HepG2 (cell line): ENCODE measurements at regions not wholly inside any gene's neighbourhood (a gene's known extent, or its start where the extent isn't known, plus 50 kb on each side); places are given as distances from the start of the nearest gene placed in this dataset.

Experiments
- ATAC-seq: fragments of 200-7000 bp; cut with Tn5 transposase; 3 replicates; pipeline ENCODE4 v1.9.1; 2020; ENCODE audit warnings: mild to moderate bottlenecking, moderate library complexity
- BruUV-seq: library from RNA; stranded (reverse); fragments of 400-500 nt; replicated peaks from 2 replicates; lab custom pipeline; 2021; lab: Mats Ljungman, UMichigan
- CTCF ChIA-PET: fragments of 300-600 bp; formaldehyde crosslinking; extraction: SDS; loops from one replicate; lab custom pipeline; 2021; ENCODE audit warnings: low total read pairs, inconsistent platforms, low intra/inter-chr PET ratio; lab: Yijun Ruan, JAX
- POLR2A ChIA-PET: fragments of 350-600 bp; sonication (Branson Sonifier 250); formaldehyde crosslinking; loops from one replicate; lab custom pipeline; 2020; ENCODE audit warnings: antibody characterized with exemption, inconsistent platforms; lab: Yijun Ruan, JAX
- DNase-seq: peaks from one replicate; pipeline ENCODE4 v3.0.0-alpha.2; 2015; ENCODE audit warnings: low spot score
- FAIRE-seq: peaks from 3 replicates; lab custom pipeline; 2011; peaks lifted over from hg19 to GRCh38; lab: Jason Lieb, UNC
- H2AFZ ChIP-seq: one replicate; pipeline ENCODE4 v1.6.1; 2011; ENCODE audit warnings: low read length, inconsistent platforms
- H3K27ac ChIP-seq: fragments of 300-600 bp; 3 replicates; pipeline ENCODE4 v1.8.0; 2011; ENCODE audit warnings: mixed run types, mild to moderate bottlenecking, mixed read lengths, low read length, inconsistent platforms; ENCODE audit not compliant: insufficient read depth; ENCODE audit errors: extremely low read length
- H3K27me3 ChIP-seq, 2 experiments: fragments of 200-600 bp in 1 of 2; 2 replicates in 1 of 2; 3 replicates in 1 of 2; pipeline versions ENCODE4 v1.6.0 to v1.8.0; 2011; ENCODE audit warnings: low read length in 2 of 2, mild to moderate bottlenecking in 2 of 2, moderate library complexity in 2 of 2, inconsistent platforms in 1 of 2; ENCODE audit not compliant: insufficient read depth in 2 of 2, control insufficient read depth in 1 of 2
- H3K36me3 ChIP-seq, 2 experiments: fragments of 200-600 bp in 1 of 2; replicated peaks in 1 of 2; 2 replicates in 1 of 2; 3 replicates in 1 of 2; pipeline versions ENCODE4 v1.5.1 to v1.8.0; 2011; ENCODE audit warnings: low read length in 2 of 2, inconsistent platforms in 1 of 2; ENCODE audit not compliant: insufficient read depth in 2 of 2, control insufficient read depth in 1 of 2
- H3K4me1 ChIP-seq: 2 replicates; pipeline ENCODE4 v1.5.1; 2012; ENCODE audit warnings: low read length, inconsistent platforms; ENCODE audit not compliant: insufficient read depth
- H3K4me2 ChIP-seq: 2 replicates; pipeline ENCODE4 v1.6.0; 2011; ENCODE audit warnings: low read depth, low read length, inconsistent platforms
- H3K4me3 ChIP-seq, 3 experiments: fragments of 200-600 bp in 1 of 3; sonication (generic), shearing (Covaris generic) in 1 of 3; replicated peaks in 1 of 3; 2 replicates each; pipeline ENCODE4 v1.5.1; 2011 to 2016; ENCODE audit warnings: low read length in 3 of 3, inconsistent platforms in 2 of 3, low read depth in 2 of 3, mild to moderate bottlenecking in 2 of 3, control low read depth in 1 of 3, mixed read lengths in 1 of 3; ENCODE audit not compliant: insufficient read depth in 1 of 3
- H3K79me2 ChIP-seq: one replicate; pipeline ENCODE4 v1.6.1; 2011; ENCODE audit warnings: low read length, inconsistent platforms; ENCODE audit not compliant: insufficient read depth
- H3K9ac ChIP-seq: 2 replicates; pipeline ENCODE4 v1.6.0; 2011; ENCODE audit warnings: mild to moderate bottlenecking, low read depth, low read length, inconsistent platforms; ENCODE audit not compliant: insufficient read depth
- H3K9me3 ChIP-seq: 2 replicates; pipeline ENCODE4 v1.5.1; 2012; ENCODE audit warnings: mild to moderate bottlenecking, low read length
- H4K20me1 ChIP-seq: 2 replicates; pipeline ENCODE4 v1.6.0; 2011; ENCODE audit warnings: inconsistent platforms, mild to moderate bottlenecking, low read length, moderate library complexity; ENCODE audit not compliant: insufficient read depth
- CREM ChIP-seq, 2 experiments: sonication (generic) in 1 of 2; formaldehyde crosslinking in 1 of 2; IDR thresholded peaks; 2 replicates each; pipeline versions ENCODE4 v1.4.0 to v1.6.1; 2016 to 2020; ENCODE audit warnings: antibody characterized with exemption in 1 of 2, mild to moderate bottlenecking in 1 of 2, missing genetic modification reagents in 1 of 2
- FOXA3 ChIP-seq: IDR thresholded peaks from 2 replicates; pipeline ENCODE4 v1.6.1; 2016; ENCODE audit warnings: missing genetic modification reagents, missing compliant biosample characterization
- GABPB1 ChIP-seq: IDR thresholded peaks from 2 replicates; pipeline ENCODE4 v1.6.1; 2016; ENCODE audit warnings: mild to moderate bottlenecking, missing genetic modification reagents, moderate library complexity, missing compliant biosample characterization
- HNF4G ChIP-seq, 2 experiments: sonication (generic) in 1 of 2; formaldehyde crosslinking in 1 of 2; IDR thresholded peaks; 2 replicates each; pipeline versions ENCODE4 v1.4.0 to v1.6.1; 2011 to 2020; ENCODE audit warnings: borderline replicate concordance in 2 of 2, low read depth in 2 of 2, mild to moderate bottlenecking in 2 of 2, low read length in 1 of 2, missing genetic modification reagents in 1 of 2, moderate library complexity in 1 of 2
- HNRNPK ChIP-seq: fragments of 200-400 bp; formaldehyde crosslinking; IDR thresholded peaks from 2 replicates; pipeline ENCODE4 v1.6.1; 2018; ENCODE audit warnings: low read length, low read depth, moderate library complexity, mild to moderate bottlenecking; ENCODE audit not compliant: poor library complexity, severe bottlenecking
- KDM4B ChIP-seq: sonication (generic); formaldehyde crosslinking; IDR thresholded peaks from 2 replicates; pipeline ENCODE4 v1.4.0; 2020; ENCODE audit warnings: missing genetic modification reagents
- KLF15 ChIP-seq: sonication (generic); formaldehyde crosslinking; IDR thresholded peaks from 2 replicates; pipeline ENCODE4 v1.8.1; 2023; ENCODE audit warnings: borderline replicate concordance, mild to moderate bottlenecking, inconsistent platforms, missing genetic modification reagents, mixed read lengths
- RFX3 ChIP-seq: IDR thresholded peaks from 2 replicates; pipeline ENCODE4 v1.6.1; 2016; ENCODE audit warnings: missing biosample characterization, missing genetic modification reagents
- RFX5 ChIP-seq: IDR thresholded peaks from 2 replicates; pipeline ENCODE4 v1.6.1; 2011; ENCODE audit warnings: low read depth, low read length, improper control_type of control experiment
- ZBED4 ChIP-seq: sonication (generic); formaldehyde crosslinking; IDR thresholded peaks from 2 replicates; pipeline ENCODE4 v1.4.0; 2020; ENCODE audit warnings: missing genetic modification reagents, borderline replicate concordance
- ZBTB49 ChIP-seq: sonication (generic); formaldehyde crosslinking; IDR thresholded peaks from 2 replicates; pipeline ENCODE4 v1.4.0; 2020; ENCODE audit warnings: missing genetic modification reagents, borderline replicate concordance
- ZMYM4 ChIP-seq: sonication (generic); formaldehyde crosslinking; IDR thresholded peaks from 2 replicates; pipeline ENCODE4 v1.8.1; 2023; ENCODE audit warnings: mild to moderate bottlenecking, missing genetic modification reagents
- ZNF12 ChIP-seq: sonication (generic); formaldehyde crosslinking; IDR thresholded peaks from 2 replicates; pipeline ENCODE4 v1.5.0; 2020; ENCODE audit warnings: missing genetic modification reagents
- ZNF138 ChIP-seq: sonication (generic); formaldehyde crosslinking; IDR thresholded peaks from 2 replicates; pipeline ENCODE4 v1.5.0; 2020; ENCODE audit warnings: mild to moderate bottlenecking, low read depth, missing genetic modification reagents
- ZNF230 ChIP-seq: sonication (generic); formaldehyde crosslinking; IDR thresholded peaks from 2 replicates; pipeline ENCODE4 v1.4.0; 2020; ENCODE audit warnings: mild to moderate bottlenecking, missing genetic modification reagents
- ZNF530 ChIP-seq: sonication (generic); formaldehyde crosslinking; IDR thresholded peaks from 2 replicates; pipeline ENCODE4 v1.5.0; 2020; ENCODE audit warnings: low read depth, mild to moderate bottlenecking, missing genetic modification reagents
- ZNF720 ChIP-seq: sonication (generic); formaldehyde crosslinking; IDR thresholded peaks from 2 replicates; pipeline ENCODE4 v1.4.0; 2020; ENCODE audit warnings: missing genetic modification reagents
- ZSCAN22 ChIP-seq: sonication (generic); formaldehyde crosslinking; IDR thresholded peaks from 2 replicates; pipeline ENCODE4 v1.4.0; 2020; ENCODE audit warnings: mild to moderate bottlenecking, missing genetic modification reagents
- WGBS: methylation state at CpG from one replicate; pipeline ENCODE4 v1.1.6; 2017; ENCODE audit warnings: low lambda C conversion rate; 5-methylcytosine and 5-hydroxymethylcytosine counted together
- in situ Hi-C: cut with HindIII; loops from 2 replicates; pipeline ENCODE4 v1.10.0; 2017; ENCODE audit warnings: low pct_unique_long_range_greater_than_20kb; ENCODE audit not compliant: extremely low pct_ligation_motif_present
- intact Hi-C: fragments of 100-400 bp; cut with micrococcal nuclease; formaldehyde crosslinking; loops from one replicate; pipeline ENCODE4 v1.10.0; 2022; ENCODE audit not compliant: unreplicated experiment

GRCh38 chr5:27315363-27316270, 277.2 kb upstream of the CDH9 start:
- Histone ChIP-seq H3K9ac (no peak overlapping the region), H3K27ac (no peak overlapping the region), H4K20me1 (no peaks in the 10 kb centered on the region), H3K79me2 (no peaks in the 10 kb centered on the region), H3K4me2 (no peak overlapping the region), H2AFZ (no peak overlapping the region), H3K9me3 (no peaks in the 10 kb centered on the region), H3K4me3 (no peak overlapping the region), H3K27me3 (no peaks in the 10 kb centered on the region), H3K4me1 (no peaks in the 10 kb centered on the region), H3K36me3 (no peaks in the 10 kb centered on the region)
- FAIRE-seq: no peak
- in situ Hi-C loops: no loop called here
- intact Hi-C loops: no loop called here
- ChIA-PET POLR2A (no interaction called here), CTCF (no interaction called here)
- no peak for DNase-seq
- BruUV-seq: no TSS peak
- WGBS: 10% methylated on average over 6 of the region's 7 CpGs
- no peak for ATAC-seq
- no peak for TF ChIP-seq ZNF138 (CRISPR knock-in tag)
- TF ChIP-seq ZSCAN22 (CRISPR knock-in tag): no peak
- TF ChIP-seq ZMYM4 (CRISPR knock-in tag): no peak
- no peak for TF ChIP-seq ZBED4 (CRISPR knock-in tag)
- TF ChIP-seq RFX5: no peak
- no peak for TF ChIP-seq HNRNPK
- TF ChIP-seq RFX3 (CRISPR knock-in tag): no peak
- no peak for TF ChIP-seq ZNF230 (CRISPR knock-in tag)
- TF ChIP-seq CREM (IDR thresholded peaks at IDR 0.05): no peak
- TF ChIP-seq CREM (CRISPR knock-in tag; IDR thresholded peaks at IDR 0.05): no peak
- TF ChIP-seq ZNF530 (CRISPR knock-in tag): no peak
- no peak for TF ChIP-seq FOXA3 (CRISPR knock-in tag)
- TF ChIP-seq ZNF720 (CRISPR knock-in tag): no peak
- no peak for TF ChIP-seq ZBTB49 (CRISPR knock-in tag)
- no peak for TF ChIP-seq GABPB1 (CRISPR knock-in tag)
- no peak for TF ChIP-seq ZNF12
- no peak for TF ChIP-seq KDM4B (CRISPR knock-in tag)
- no peak for TF ChIP-seq KLF15 (CRISPR knock-in tag)
- TF ChIP-seq HNF4G (IDR thresholded peaks at IDR 0.05; ENCODE audit: borderline replicate concordance, low read depth, low read length): no peak
- TF ChIP-seq HNF4G (CRISPR knock-in tag; IDR thresholded peaks at IDR 0.05; ENCODE audit: borderline replicate concordance, low read depth): no peak
